NCI-H1930 (cell line): ENCODE measurements at regions not wholly inside any gene's neighbourhood (a gene's known extent, or its start where the extent isn't known, plus 50 kb on each side); places are given as distances from the start of the nearest gene placed in this dataset.
"Not testable (repeated sequence)": the region's sequence is repeated elsewhere in the genome, so short reads cannot be mapped to it uniquely, and the experiment has no call there.

Experiments used
- DNase-seq, 2 experiments: peaks; one replicate each; lab custom pipeline; 2025; lab: John Stamatoyannopoulos, UW

GRCh38 chr1:200496937-200497336 lies 87.1 kb upstream of the ZNF281 start:
- DNase-seq = no peak

DNA sequence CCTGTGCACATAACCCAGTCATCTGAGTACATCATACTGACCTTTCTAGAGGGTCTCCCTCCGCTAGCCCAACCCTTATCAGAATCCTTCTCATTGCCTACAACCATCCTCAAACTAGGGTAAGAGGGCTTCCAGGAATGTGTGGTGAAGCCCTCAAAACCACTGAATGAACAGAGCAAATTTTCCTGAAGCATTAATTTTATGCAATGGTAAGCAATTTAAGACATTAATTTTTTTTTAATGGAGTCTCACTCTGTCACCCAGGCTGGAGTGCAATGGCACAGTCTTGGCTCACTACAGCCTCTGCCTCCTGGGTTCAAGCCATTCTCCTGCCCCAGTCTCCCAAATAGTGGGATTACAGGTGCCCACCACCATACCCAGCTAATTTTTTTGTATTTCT lies 86.1 kb upstream of the ZNF281 start:
- no peak for DNase-seq

GRCh38 chr1:200493344-200493743 lies 83.5 kb upstream of the ZNF281 start:
- no peak for DNase-seq

- no peak for DNase-seq
These were observed 81.3 kb upstream of the ZNF281 start for GRCh38 chr1:200491103-200491502.

DNA sequence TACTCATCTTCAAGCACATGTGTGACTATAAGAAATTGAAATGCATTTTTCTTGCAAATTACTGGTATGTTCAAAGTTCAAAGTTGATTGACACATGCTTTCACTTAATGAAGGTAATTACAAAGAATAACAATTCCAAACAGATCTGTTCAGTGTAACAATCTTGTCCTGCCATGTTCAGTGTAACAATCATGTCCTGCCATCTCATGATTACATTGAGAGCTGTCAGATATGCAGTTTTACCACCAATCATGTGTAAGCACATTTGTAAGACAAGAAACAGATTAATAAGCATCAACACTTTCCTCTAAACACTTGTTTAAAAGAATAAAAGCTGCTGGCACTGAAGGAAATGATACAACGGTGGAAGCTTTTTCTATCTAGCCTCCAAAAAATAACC lies 80.3 kb upstream of the ZNF281 start:
- no peak for DNase-seq

DNA sequence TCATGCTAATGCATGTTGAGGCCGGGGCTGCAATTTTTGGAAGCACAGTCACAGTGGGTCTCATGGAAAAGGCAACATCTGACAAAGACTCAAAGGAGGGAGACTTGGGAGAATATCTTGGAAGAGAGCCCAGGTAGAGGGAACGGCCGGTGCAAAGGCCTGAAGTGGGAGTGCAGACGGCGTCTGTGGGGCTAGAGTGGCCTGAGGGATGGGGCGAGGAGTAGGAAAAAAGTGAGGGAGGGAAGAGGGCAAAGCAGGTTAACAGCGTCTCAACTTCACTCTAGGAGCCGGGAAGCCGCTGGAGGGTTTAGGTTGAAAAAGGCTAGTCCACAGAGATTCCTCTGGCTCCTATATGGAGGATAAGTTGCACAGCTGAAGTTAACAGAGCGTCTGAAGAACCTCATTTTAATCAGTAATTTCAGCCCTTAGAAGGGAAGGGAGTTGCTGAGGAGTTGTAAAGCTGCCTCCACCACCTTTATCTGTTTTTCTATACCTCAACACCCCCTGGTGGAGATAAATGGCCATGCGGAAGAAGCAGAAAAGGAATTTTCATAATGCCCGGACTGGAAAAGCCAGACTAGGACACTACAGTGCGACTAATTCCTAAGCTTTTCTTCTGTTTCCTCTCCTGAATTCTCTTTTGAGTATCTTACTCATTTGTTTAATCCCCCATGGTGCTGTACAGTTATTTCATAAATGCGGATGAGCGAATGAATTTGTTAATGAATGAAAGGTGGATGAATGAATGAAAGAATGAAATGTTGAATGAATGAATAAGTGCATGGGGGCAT lies 78.7 kb upstream of the ZNF281 start:
- peak in 1 of 2 experiments; percentile 31 for DNase-seq

DNA sequence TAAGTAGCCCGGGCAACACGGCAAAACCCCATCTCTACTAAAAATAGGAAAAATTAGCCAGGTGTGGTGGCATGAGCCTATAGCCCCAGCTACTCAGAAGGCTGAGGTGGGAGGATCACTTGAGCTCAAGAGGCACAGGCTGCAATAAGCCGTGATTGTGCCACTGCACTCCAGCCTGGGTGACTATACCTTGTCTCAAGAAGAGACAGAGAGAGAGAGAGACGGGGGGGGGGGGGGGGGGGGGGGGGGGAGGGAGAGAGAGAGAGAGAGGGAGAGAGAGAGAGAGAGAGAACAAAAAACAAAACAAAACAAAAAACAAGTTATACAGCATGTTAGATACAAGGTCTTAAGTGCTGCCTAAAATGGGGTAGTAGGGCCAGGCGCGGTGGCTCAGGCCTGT lies 77.8 kb upstream of the ZNF281 start:
- no peak for DNase-seq

- no peak for DNase-seq
These were observed 76.8 kb upstream of the ZNF281 start for GRCh38 chr1:200486634-200487033.

DNA sequence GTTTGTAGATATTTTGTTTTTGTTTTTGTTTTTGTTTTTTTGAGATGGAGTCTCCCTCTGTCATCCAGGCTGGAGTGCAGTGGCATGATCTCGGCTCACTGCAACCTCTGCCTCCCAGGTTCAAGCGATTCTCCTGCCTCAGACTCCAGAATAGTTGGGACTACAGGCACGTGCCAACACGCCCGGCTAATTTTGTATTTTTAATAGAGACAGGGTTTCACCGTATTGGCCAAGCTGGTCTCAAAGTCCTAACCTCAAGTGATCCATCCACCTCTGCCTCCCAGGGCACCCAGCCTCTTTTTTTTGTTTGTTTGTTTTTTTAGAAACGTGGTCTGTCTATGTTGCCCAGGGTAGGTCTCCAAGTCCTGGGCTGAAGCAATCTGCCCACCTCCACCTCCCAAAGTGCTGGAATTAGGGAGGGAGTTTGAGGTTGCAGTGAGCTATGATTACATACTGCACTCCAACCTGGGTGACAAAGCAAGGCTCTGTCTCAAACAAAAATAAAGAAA lies 74.7 kb upstream of the ZNF281 start:
- not testable (repeated sequence) for DNase-seq

DNA sequence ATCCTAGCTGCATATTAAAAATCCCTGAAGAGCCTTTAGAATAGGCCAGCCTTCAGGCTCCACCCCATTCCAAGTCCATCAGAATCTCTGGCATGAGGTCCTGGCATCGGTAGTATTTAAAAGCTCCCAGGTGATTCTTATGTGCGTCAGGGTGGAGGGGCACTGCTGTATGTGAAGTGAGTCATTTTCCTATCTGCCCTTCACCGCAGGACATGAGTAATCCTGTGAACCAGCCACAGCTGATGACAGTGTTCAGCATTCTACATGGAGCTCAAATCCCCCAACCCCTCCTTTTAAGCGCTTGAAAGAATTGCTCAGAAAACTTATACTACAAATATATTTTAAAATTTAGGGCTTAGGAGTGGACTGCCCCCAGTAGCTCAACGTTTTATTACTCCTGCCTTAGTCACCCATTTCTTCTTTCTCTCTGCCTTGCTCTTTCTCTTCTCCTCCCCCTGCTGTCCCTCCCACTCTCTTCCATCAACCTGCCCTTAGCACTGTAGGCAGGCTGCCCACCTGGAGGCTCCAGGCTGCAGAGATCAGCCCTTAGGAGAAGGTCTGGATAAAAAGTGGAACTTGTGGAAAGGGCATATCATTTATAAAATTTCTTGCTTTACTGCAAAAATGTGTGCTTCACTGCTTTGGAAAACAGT lies 73.8 kb upstream of the ZNF281 start:
- no peak for DNase-seq

DNA sequence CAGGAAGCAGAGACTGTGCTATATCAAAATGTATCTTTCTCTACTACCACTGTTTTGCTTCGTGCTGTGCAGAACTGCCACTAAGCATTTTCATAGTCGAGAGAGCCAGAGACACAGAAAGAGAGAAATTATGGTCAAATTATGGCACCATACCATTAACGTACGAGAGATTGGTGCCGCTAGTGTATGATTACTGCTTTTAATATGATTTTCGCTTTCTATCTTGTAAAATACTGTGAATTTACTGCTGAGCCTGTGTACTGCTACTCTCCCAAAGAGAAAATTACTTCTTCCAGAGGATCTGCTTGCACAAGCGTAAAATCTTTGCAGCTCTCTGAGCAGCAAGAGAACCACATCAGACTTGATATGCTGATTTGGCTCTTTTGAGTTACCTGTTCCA lies 71.1 kb upstream of the ZNF281 start:
- DNase-seq = no peak

DNA sequence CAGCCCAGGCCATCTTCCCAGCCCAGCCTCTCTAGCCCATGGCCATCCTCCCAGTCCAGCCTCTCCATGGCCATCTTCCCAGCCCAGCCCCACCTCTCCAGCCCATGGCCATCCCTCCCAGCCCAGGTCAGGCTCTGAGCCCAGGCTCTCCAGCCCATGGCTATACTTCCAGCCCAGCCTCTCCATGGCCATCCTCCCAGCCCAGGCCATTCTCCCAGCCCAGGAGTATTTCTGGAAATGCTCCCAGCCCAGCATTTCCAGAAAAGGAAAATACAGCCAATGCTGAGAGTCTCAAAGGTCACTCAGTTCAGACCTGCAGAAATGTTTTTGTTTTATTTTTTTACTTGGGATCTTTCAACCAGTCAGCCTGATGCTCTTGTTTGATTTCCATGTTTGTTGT lies 70.0 kb upstream of the ZNF281 start:
- DNase-seq = no peak

- no peak for DNase-seq
These were observed 69.2 kb upstream of the ZNF281 start for GRCh38 chr1:200478945-200479558.

- DNase-seq = no peak
These were observed 68.4 kb upstream of the ZNF281 start for GRCh38 chr1:200478239-200478623.

DNA sequence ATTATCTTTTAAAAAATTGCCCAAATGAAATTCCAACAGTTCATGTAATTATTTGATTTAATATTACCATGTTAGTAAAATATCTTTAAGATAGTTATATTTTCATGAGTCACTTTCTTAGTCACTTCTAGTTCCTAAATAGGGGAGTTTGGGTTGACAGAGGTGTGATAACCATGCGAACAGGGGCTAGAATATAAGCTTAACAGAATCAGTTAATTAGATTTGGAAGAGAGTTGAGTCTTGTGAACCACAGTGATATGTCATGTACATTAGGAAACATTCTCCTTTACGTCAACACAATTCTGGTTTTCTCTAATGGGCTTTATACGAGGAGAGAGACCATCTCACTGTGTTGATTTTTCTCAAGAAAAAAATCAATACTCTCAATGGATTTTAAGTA lies 64.8 kb upstream of the ZNF281 start:
- no peak for DNase-seq

- no peak for DNase-seq
These were observed 64.0 kb upstream of the ZNF281 start for GRCh38 chr1:200473698-200474371.

DNA sequence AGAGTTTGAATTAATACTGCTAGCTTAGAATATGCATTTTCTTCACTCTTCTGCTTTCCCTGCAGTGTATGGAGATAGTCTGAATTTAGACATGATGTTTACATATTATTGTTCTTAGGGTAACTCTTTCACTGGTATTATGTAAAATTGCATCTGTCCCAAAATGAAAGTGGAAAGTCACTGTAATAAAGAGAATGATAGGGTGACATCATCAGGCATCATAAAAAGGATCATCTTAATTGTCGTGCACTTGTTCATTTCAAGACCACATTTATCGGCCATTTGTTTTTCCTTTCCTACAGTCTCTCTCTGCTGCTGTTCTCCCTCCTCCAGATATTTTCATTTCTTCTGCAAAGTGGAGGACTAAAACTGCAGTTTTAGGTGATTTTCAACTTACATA lies 61.9 kb upstream of the ZNF281 start:
- DNase-seq = no peak

DNA sequence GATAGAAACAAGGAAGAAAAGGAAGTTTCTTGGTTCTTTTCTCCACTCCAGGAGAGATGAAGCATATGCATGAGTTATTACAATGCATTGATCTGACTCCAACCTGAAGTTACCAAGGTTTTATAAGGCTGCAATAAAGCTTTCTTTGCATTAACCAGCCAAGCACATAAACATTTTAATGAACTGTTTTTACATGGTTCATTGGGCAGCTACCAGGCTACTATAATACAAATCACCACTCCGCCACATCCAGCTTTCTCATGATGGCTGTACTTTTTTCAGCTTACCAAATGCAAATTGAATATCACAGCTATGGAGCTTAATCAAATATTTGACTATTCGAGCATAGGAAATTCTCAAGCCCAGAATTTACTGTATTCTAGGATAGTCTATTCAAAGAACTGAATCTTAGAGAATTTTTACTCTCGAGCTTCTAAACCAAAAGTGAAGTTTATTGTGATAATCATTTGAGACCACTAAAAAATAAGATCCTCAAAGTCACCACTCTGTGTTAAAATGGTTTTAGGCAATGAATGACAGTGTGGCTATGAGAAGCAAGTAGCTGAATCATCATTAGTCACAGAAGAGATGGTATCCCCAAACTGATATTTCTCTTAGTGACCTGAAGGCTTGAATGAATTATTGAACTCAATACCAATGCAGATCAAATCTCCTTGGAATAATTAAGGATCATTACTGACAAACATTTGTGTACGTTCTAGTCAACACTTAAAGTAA lies 58.6 kb upstream of the ZNF281 start:
- DNase-seq = no peak

DNA sequence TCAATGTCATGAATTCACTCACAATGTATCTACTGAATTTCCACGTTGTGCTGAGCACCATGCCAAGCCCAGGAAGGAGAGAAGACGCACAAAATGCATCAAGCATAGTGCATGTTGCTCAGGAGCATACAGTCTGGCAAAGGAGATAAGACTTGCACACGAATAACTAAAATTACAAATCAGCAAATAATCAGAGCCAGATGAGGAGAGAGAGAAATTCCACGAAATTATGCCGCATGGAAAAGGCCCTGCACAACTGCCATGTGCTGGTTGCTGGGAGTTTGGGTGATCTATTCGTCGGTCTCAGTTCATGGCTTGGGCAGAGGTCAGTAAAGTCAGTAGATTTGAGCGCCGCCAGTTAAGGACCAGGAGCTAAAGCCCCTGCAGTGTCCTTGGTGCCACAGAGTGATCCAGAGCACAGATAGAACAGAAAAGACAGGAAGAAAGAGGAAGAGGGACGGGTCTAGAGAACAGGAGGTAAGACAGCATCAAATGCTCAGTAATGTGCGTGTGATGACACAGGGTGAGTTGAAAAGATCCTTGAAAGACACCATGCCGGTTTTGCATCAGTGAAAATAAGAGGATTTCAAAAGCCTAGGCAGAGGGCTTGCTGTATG lies 55.1 kb upstream of the ZNF281 start:
- no peak for DNase-seq
